OCI-LY3 (cell line): ENCODE measurements at regions not wholly inside any gene's neighbourhood (a gene's known extent, or its start where the extent isn't known, plus 50 kb on each side); places are given as distances from the start of the nearest gene placed in this dataset.

Experiments used
- EZH2phosphoT487 ChIP-seq: fragments of 200-600 bp; shearing (Covaris generic); IDR thresholded peaks from 2 replicates; pipeline ENCODE4 v1.6.1; 2018; ENCODE audit warnings: antibody characterized with exemption, mixed run types, low read depth
- TF ChIP-seq, protein P1 (sequence below): fragments of 200-600, 300-600 bp; sonication (generic); IDR thresholded peaks from 2 replicates; pipeline ENCODE4 v1.5.1; 2014; ENCODE audit warnings: antibody characterized with exemption, low read length, low read depth

DNA sequence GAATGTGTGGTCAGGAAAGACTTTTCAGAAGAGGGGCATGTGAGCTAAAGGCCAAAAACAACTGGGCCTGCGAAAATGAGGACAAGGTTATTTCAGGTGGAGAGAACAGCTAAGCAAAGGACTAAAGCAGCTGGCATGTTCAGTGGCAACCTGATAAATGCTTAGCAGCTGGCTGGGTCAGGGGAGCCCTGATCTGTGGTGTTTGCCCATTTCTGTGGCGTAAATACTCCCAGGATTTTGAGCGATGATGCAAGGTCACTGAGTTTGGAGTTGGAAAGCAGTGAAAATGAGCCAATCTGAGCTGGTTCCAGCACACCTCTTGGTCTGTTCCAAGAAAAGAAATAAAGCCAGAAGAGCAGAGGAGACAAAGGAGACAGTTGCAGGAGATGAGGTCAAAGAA is 704.3 kb downstream of the UQCRFS1 start:
- TF ChIP-seq, protein P1, sequence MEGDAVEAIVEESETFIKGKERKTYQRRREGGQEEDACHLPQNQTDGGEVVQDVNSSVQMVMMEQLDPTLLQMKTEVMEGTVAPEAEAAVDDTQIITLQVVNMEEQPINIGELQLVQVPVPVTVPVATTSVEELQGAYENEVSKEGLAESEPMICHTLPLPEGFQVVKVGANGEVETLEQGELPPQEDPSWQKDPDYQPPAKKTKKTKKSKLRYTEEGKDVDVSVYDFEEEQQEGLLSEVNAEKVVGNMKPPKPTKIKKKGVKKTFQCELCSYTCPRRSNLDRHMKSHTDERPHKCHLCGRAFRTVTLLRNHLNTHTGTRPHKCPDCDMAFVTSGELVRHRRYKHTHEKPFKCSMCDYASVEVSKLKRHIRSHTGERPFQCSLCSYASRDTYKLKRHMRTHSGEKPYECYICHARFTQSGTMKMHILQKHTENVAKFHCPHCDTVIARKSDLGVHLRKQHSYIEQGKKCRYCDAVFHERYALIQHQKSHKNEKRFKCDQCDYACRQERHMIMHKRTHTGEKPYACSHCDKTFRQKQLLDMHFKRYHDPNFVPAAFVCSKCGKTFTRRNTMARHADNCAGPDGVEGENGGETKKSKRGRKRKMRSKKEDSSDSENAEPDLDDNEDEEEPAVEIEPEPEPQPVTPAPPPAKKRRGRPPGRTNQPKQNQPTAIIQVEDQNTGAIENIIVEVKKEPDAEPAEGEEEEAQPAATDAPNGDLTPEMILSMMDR = no peak
- no peak for TF ChIP-seq EZH2phosphoT487
